Fibroblast of pulmonary artery (primary cell): ENCODE measurements at regions not wholly inside any gene's neighbourhood (a gene's known extent, or its start where the extent isn't known, plus 50 kb on each side); places are given as distances from the start of the nearest gene placed in this dataset.
A peak's percentile ranks its signal among the peaks of the same experiment; 100 is the strongest.

Experiments used
- DNase-seq: peaks from one replicate; pipeline ENCODE4 v3.0.0-alpha.2; 2010; ENCODE audit warnings: low read depth
- H3K4me3 ChIP-seq: replicated peaks from 2 replicates; pipeline ENCODE4 v1.5.1; 2011; ENCODE audit warnings: low read depth, mild to moderate bottlenecking, control low read depth, low read length, moderate library complexity
- TF ChIP-seq, protein P1 (sequence below): IDR thresholded peaks from 2 replicates; pipeline ENCODE4 v1.5.1; 2011; ENCODE audit warnings: mild to moderate bottlenecking, control low read depth, low read length, inconsistent platforms; ENCODE audit errors: missing control alignments

DNA sequence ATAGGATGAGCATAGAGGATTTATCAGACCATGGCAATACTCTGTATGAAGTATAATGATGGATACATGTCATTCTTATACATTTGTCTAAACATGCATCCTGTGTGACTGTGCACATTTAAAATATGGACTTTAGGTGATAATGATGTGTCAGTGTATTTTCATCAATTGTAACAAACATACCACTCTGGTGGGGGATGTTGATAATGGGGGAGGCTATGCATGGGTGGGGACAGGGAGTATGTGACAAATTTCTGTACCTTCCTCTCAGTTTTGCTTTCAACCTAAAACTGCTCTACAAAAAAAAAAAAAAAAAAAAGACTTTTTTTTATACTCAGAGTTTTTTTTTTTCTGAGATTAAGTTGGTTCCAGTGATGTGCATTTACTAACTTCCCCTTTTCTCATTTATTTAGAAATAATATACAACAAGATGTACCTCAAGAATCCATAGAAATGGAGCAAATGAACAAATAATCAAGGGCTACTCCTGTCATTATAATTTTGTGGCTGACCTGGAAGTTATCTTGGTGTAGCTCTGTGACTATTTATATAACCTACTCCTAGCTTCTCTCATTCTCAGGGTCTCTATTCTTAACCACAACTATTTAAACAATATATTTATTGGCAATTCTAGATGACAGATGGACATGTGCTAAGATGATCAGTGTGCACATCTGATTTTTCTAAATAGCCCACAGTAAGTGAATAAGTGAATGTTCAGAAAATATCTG, 108.9 kb upstream of the ITGA4 start:
- DNase-seq = no peak
- TF ChIP-seq, protein P1, sequence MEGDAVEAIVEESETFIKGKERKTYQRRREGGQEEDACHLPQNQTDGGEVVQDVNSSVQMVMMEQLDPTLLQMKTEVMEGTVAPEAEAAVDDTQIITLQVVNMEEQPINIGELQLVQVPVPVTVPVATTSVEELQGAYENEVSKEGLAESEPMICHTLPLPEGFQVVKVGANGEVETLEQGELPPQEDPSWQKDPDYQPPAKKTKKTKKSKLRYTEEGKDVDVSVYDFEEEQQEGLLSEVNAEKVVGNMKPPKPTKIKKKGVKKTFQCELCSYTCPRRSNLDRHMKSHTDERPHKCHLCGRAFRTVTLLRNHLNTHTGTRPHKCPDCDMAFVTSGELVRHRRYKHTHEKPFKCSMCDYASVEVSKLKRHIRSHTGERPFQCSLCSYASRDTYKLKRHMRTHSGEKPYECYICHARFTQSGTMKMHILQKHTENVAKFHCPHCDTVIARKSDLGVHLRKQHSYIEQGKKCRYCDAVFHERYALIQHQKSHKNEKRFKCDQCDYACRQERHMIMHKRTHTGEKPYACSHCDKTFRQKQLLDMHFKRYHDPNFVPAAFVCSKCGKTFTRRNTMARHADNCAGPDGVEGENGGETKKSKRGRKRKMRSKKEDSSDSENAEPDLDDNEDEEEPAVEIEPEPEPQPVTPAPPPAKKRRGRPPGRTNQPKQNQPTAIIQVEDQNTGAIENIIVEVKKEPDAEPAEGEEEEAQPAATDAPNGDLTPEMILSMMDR = no peak
- no peak overlapping the region for H3K4me3 ChIP-seq

DNA sequence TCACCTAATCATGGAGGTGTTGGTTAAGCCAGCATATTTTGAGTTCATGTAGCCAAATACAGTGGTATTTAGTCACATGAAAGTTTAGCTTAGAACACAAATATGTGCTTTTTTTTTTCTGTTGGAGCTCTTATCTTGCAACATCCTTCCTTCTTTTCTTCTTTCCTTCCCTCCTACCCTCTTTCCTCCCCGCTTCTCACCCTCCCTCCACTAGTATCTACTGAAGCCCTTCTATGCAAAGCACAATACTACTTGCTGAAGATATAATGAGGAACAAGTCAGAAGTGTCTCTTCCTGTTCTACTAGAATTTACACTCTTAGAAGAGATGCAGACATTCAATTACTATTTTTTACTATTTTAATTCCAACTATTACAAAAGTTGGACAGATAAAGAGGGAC, 105.0 kb upstream of the ITGA4 start:
- H3K4me3 ChIP-seq = no peak overlapping the region
- TF ChIP-seq, protein P1 = no peak
- peak; percentile 66 for DNase-seq

DNA sequence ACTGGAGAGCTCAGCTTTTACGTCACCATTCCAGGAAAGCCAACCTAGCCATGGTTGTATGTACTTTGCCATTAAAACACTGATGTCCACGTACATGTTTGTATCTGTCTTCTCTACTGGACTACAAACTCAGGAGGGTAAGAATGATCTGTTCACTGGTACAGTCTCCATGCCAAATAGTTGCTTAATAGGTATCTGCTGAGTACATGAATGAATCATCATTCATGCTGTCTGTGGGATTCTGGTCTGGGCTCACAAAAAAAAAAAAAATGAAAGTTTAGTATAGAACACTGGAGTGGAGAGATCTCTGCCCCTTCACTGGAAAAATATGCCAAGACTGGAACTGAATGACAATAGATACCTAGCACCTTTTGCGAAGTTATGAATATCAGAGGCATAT, 102.6 kb upstream of the ITGA4 start:
- TF ChIP-seq, protein P1 = no peak
- DNase-seq = peak; percentile 91
- H3K4me3 ChIP-seq = no peak overlapping the region

DNA sequence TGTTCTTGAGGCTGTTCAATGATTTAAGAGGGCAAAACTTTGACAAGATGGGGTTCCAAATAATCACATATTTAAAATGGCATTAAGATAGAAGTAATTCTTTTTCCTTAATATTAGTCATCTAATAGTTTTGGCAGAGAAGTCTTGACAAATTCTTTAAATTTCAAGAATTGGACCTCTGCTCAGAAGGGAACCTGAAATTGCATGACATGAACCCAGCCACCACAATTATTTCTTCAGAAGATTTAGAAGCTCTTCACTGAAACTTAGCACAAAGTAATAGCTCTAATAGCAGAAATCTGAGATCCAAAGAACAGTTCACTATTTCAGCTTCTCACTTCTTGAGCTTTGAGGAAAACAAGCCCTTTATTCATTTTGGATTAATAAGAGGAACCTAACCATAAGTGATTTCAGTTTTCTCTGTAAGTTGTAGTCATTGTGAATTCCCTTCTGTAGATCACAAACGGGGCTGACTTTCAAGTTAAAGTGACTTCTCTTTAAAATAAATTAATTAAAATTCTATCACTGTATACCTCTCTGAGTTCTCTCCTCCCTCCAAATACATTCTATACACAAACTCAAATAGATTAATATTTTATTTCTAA, 100.6 kb upstream of the ITGA4 start:
- TF ChIP-seq, protein P1 = no peak
- DNase-seq = peak; percentile 23
- no peak overlapping the region for H3K4me3 ChIP-seq

DNA sequence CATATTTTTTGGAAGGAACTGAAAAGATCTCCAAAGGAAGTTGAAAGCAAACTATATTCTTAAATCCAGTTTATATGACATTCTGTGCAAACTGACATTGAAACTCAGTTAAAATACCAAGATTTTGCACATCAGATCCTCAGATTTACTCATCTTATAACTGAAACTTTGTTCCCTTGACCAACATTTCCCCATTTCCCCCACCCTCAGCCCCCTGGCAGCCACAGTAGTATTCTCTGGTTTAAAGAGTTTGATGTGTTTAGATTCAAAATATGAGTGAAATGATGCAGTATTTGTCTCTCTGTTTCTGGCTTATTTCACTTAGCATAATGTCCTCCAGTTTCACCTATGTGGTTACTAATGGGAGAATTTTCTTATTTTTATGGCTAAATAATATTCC, 99.2 kb upstream of the ITGA4 start:
- TF ChIP-seq, protein P1 = no peak
- H3K4me3 ChIP-seq = no peak overlapping the region
- no peak for DNase-seq

DNA sequence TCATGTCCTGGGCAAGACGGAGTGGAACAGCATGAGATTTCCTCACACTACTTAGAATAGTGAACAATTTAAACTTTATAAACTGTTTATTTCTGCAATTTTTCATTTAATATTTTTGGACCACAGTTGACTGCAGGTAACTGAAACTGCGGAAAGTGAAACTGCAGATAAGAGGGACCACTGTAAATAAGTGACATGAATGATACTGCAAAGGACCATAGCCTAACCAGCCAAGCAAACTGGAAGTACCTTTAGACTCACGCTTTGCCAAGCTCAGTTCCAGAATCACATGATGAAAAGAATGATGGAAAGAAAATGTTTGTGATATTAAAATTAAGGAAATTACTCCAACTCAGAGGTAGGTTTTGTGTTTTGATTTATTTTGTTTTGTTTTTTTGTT, 94.6 kb upstream of the ITGA4 start:
- DNase-seq = no peak
- no peak overlapping the region for H3K4me3 ChIP-seq
- TF ChIP-seq, protein P1 = no peak

DNA sequence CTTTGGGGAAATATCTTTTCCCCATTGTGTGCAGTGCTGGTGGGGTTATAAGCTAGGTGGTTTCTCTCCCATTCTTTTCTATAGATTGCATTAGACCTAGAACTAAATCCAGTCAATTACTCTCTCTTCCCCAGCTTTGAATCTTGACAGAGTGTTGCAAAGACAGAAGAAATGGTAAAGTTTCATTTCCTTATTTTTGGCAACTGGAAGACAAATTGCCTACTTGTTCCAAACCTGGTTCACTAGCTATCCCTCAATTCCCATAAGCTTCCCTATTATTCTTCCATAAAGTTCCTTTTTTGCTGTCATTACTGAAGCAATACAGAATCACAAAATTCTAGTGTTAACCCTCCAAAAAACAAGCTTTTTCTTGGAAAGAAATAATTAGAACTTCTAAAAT, 94.0 kb upstream of the ITGA4 start:
- no peak overlapping the region for H3K4me3 ChIP-seq
- TF ChIP-seq, protein P1 = no peak

More for the DNA sequence above, 94.0 kb upstream of the ITGA4 start:
- DNase-seq = no peak
